ENCODE measurements at regions not wholly inside any gene's neighbourhood (a gene's known extent, or its start where the extent isn't known, plus 50 kb on each side); places are given as distances from the start of the nearest gene placed in this dataset.

DNA sequence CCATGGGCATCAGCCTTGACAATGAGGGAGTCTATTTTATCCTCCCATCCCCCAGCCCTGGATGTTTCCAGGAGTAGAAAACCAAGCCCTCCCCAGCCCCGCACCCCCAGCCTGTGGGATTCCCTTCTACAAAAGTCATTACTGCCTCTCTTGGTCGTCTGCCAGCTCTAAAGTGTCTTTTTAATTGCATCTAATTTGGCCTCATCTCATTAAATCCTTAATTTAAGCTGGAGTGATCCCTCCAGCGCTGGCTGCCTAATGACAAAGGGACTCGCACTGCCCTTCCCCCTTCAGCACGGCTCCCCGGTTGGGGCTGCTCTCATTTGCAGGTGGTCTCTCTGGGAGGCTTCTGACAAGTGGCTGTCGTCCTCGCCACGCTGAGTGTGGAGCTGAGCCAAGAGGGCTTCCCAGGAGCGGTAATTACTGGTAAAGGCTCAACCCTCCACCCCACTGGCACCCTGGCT, 107.9 kb upstream of the ALDH1B1 start:
- peak; percentile 98 for DNase-seq

DNA sequence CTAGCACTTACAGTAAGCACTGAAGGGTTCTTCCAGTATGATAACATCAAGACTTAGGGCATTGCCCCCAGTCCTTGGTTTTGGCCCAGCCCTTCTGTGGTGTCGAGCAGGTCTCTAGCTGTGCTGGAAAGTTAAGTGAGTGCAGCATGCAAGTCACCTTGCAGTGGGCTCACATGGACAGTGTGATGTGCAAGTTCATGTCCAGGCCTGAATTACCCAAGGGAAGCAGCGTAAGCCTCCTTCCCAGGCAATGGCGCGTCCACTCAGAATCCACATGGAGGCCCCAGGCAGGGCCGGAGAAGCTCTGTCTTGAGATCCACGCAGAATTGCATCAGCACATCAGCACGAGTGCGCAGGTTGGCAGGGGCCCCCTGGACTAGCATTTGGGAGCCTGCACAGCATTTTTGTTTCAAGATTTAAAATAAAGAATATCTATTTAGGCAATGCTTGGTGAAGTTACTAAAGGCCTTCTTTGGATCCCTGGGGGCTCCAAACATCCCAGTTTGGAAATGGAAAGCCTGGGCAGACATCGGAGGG, 108.4 kb upstream of the ALDH1B1 start:
- no peak for DNase-seq

DNA sequence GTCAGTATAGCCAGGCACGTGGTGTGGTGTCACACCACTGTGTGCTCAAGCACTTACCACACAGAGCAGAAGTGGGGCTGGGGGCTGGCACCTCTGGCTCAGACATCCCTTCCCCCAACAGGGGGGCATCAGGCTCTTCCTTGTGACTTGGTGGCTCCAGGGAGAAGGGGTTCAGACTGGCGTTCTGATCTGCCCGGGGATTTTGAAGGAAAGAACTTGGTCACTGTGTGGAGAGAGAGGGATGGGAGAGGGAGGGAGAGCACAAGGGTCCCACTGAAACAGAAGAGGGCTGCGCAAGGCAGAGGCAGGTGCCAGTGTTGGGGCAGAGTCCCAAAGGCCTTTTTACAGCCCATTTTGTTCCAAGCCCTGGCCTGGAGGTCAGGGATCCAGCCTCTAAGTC, 109.7 kb upstream of the ALDH1B1 start:
- DNase-seq = no peak

- DNase-seq = no peak
Observed at GRCh38 chr9:38281917-38282316, 110.6 kb upstream of the ALDH1B1 start.

- DNase-seq = no peak
Observed at GRCh38 chr9:38281196-38281595, 111.3 kb upstream of the ALDH1B1 start.

DNA sequence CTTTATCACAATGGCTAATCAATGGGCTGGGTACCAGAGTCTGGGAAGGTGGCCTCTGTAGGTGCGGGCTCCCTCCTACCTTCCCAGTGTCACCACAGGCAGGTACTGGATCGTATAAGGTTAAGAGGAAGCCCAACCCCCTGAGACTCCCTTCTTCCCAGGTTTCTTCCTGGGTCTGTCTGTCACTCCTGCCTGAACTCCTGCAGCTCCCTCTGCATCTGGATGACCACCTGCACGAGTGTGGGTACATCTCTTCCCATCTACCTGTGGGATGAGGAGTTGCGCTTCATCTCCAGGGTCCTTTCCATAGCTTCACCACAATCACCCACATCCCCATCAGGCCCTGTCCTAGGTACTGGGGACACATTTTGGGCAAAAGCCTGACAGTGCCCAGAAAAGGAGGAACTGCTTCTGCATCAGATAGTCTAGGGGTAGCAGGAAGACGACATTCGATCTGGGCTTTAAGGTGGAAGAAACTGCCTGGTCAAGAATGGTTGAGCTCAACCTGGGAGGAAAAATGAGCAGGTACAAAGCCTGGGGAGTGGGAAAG, 112.2 kb upstream of the ALDH1B1 start:
- no peak for DNase-seq

DNA sequence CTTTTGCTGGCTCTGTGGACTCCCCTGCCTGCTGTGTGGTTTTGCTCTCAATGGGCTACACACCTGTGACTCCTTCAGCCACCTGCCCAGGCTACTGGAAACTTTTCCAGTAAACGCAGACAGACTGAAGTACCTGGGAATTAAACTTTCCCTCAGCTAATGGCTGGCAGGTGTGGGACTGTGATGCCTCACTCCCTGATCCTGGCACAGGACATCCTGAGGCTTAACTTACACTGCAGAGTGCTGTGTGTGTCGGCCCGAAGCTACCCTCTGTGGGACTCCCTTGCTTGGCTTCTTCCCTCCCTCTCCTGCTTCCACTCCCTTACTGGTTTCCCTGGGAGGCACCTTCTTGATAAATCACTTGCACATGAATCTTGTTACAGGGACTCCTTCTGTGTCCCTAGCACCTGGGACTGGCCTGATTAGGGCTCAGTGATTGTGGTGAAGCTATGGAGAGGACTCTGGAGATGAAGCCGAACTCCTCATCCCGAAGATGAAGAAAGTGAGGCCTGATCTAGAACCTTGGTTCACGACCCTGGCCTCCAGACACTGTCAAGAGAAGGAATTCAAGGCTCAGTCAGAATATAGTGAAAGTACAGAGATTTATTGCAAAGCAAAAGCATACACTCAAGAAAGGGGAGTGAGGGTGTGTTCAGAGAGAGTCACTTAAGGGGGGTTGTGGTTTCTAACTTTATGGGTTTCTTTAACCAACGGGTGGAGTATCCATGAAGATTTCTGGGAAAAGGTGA, 113.4 kb upstream of the ALDH1B1 start:
- no peak for DNase-seq

- no peak for DNase-seq
Observed at GRCh38 chr9:38278457-38278856, 114.0 kb upstream of the ALDH1B1 start.

- no peak for DNase-seq
Observed at GRCh38 chr9:38277601-38278200, 114.8 kb upstream of the ALDH1B1 start.

DNA sequence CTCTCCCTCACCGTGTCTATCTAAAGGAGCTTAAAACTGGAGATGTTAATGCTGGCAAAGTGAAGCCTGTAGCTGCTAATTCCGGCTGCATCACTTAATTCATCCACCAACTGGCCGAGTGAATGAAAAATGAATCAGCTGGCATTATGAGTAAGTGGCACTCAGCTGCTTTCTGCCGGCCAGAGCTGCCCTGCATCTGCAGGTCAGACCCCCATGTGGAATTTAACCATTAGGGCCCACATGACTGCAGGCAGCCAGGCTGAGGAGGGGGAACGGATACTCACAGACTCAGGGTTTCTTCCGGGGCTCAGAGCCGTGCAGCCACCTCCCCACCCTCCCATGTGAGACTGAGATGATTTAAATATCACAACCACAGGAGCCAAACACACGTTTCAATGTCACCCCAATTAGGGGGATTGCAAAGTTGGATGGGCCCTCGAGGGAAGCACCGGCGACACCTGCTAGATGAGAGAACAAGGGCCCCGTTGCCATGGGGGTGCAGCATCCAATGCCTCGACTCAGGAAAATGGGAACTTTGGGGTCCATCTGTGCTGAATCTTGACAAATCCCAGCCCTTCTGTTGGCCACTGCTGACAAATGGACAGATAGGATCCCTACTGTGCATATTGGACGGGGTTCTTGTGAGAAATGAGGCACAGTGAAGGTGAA, 115.6 kb upstream of the ALDH1B1 start:
- DNase-seq = no peak

GRCh38 chr9:38274800-38275199, 117.7 kb upstream of the ALDH1B1 start:
- DNase-seq = no peak

DNA sequence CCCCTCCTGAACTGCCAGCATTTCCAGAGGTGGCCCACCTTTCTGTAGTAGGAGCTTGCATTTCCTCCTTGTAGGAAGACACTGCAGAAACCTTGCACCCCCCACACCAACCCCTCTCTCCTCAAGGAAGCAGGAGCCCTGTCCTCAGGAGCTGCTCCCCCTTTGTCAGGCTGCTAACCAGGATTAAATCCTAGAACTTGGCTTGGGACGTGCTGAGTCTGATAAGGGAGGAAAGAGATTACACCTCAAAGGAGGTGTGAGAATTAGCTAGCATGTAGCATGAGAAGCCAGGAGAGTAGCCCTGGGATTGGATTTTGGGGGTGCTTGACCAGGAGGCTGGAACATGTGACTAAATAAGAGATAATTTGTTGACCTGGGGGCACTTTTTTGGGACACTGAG, 119.8 kb upstream of the ALDH1B1 start:
- DNase-seq = no peak

- no peak for DNase-seq
Observed at GRCh38 chr9:38271666-38272241, 120.7 kb upstream of the ALDH1B1 start.

- no peak for DNase-seq
Observed at GRCh38 chr9:38269775-38270174, 122.7 kb upstream of the ALDH1B1 start.

DNA sequence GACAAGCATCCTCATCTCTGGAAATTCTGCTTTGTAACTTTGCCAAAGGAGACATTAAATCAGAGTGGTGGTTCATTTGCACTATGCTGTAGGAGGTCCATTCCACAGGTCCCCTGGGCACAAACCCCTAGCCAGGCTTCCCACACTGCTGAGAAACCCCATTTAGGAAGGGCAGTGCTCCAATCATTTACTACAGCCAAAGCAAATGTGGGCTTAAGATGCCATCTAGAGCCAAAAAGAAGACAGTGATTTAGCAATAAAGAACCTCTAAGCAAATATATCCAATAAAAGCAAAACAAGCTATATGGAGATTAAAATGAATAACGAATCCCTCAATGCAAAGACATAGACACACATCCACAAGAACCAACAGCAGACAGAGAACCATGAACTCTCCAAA, 129.0 kb upstream of the ALDH1B1 start:
- peak; percentile 8 for DNase-seq

GRCh38 chr9:38259519-38260218, 132.8 kb upstream of the ALDH1B1 start:
- DNase-seq = no peak

DNA sequence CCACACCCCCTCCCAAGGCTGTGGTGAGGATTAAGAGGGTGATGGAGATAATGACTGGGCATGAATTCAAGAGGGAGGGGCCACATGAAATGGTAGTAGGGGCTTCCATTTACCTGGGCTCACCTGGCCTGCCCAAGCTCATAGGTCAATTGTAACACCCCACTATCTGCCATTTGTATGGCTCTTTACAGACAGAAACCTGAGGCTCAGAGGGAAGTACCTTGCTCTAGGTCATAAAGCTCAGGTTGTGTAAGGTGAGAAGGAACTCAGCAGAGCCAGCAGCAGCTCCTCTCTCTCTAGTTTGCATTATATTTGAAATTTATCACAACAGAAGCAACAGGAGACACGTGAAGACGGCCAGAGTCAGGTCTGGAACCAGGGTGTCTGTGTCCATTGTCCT, 133.4 kb upstream of the ALDH1B1 start:
- no peak for DNase-seq

GRCh38 chr9:38257626-38258215, 134.8 kb upstream of the ALDH1B1 start:
- no peak for DNase-seq

DNA sequence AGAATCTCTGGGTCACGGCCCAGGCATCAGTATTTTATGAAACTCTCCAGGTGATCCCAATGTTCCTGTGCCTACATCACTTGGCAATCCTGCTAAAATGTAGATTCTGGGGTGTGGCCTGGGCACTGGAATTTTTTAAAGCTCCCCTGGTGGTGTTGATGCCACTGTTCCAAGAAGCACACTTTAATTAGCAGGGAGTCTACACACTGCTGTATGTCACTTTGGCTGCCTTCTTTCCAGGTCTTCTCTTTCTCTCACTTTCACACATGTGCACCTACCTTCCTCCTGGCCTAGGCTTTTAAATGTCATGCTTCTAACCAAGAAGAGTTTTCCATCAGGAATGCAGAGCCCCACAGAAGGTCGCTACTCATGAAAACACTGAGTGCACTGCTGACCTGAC, 136.0 kb upstream of the ALDH1B1 start:
- DNase-seq = no peak

DNA sequence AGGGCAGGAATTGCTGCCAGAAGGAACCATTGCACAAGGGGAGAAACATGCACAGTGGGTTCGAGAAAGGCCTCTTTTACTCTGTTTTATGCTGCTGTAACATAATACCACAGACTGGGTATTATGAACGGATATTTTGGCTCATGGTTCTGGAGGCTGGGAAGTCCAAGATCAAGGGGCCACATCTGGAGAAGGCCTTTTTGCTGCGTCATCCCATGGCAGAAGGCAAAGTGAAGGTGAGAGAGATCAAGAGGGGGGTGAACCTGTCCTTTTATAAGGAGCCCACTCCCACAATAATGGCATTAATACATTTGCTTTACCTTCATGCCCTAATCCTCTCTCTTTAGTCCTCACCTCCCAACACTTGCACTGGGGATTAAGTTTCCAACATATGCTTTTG, 136.9 kb upstream of the ALDH1B1 start:
- DNase-seq = no peak

GRCh38 chr9:38254756-38255155, 137.7 kb upstream of the ALDH1B1 start:
- DNase-seq = no peak

DNA sequence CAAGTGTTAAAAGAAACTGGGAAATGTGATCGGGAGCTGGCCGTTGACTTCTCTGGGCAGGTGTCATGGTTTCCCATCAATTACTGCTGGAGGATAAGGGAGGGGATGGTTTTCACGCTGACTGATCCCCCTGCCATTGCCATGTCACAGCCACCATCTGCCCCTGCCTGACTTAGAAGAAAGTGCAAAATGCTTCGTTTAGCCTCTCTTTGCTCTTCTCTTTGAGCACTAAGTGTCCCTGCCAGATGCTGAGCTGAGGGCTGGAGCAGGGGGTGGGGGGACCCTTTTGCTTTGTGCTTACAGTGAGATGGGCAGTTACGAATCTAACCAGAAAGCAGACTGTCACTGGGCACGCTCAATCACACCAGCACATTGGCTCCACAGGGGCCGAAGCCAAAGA, 138.4 kb upstream of the ALDH1B1 start:
- DNase-seq = no peak

Data from NCI-H1105 treated with DMSO at 0.1 percent for 48 hours (cell line).